Activated CD4-positive, CD25-positive, alpha-beta regulatory T cell treated with anti-CD3 and anti-CD28 coated beads, Interleukin-2, amount 50 U/mL, for 16 hours (primary cell): ENCODE measurements at regions not wholly inside any gene's neighbourhood (a gene's known extent, or its start where the extent isn't known, plus 50 kb on each side); places are given as distances from the start of the nearest gene placed in this dataset.

Experiments used
- DNase-seq: peaks from one replicate; pipeline ENCODE4 v3.0.0-alpha.2; 2020; ENCODE audit warnings: low read depth, low spot score

DNA sequence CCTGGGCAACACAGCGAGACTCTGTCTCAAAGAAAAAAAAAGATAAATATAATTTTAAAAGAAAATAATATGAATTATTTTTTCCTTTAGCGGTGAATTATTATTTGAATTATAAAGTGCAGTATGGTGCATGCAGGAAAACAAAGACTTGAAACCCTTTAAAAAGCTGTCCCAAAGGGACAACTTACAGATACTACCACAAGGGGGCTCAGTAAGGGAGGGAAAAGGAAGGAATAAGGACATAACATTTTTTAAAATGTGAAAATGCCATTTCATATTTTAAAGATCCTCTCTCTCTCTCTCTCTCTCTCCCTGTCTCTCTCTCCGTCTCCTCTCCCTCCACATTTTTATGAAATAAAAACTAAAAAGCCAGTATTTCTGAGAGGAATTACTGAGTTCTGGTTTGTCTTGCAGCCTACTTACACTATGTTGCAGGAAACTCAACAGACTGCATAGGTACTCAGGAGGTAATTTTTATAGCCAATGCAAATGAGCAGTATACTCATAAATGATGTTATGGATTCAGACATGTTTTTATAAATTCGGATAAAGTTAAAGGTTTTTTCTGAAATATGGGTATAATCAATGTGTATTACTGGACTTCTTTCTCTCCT lies 455.0 kb upstream of the GJE1 start:
- no peak for DNase-seq

DNA sequence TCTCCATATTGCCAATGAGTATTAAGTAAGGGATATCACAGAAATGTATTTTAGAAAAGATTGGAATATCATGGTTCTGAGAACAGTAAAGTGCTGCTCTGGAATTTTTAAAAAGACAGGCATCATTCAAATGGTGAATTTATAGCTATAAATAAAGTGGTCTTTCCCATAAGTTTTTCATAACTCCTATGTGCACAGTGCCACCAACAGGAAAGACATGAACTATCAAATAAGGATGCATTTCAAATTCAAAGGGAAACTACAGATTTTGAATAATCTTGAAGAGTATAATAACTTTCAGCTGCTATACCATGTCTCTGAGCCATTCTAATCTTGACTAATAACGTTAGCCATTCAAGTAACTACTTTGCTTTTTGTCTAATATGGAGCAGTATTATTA lies 456.8 kb upstream of the GJE1 start:
- DNase-seq, result no peak

DNA sequence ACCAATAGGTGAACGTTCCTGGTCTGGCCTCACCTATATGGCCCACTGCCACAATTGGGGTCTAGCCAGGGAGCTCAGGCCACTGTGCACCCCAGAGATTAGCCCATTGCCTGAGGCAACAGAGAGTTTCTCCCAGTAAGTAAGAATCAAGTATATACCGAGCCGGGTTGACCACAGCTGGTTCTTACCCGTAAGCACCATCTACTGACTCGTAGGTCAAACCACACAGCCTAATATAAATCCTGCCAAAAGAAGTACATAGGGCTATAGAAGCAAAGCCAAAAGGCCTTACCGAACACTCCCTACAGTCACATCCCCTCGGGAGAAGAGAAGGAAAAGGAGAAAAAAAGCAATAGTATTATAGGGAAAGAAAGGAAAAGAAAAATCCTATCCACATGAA lies 463.6 kb upstream of the GJE1 start:
- no peak for DNase-seq

DNA sequence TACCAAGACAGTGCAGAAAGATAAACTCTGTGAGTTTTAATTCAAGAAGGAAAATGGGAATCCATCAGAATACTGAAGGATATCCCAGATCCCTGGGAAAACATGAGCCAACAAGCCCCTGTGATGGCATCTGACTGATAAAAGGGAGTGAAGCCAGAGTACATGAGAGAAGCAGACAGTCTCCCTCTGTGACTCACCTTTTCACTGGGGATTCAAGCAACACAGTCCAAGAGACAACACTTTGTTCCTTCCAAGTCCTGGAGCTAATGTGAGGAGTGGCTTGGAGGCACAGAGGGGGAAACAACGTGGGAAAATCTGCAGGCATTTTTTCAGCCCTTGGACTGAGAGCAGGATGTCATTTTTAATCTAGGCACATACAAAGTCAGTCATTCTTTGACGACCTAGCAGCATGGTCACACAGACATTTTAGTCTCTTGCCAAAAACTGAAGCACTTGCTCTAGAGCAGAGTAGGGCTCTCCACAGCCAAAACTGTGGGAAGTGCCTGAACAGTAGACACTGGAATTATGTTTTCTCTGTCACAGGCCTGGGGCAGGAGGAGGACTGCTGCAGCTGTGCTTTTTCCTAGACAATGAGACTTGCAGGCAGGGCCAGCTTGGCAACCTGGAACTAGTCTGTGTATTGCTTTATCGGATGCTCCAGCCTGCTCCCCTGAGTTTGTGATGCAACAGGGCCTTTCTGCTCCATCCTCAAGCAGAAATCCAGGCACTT lies 465.0 kb upstream of the GJE1 start:
- no peak for DNase-seq

DNA sequence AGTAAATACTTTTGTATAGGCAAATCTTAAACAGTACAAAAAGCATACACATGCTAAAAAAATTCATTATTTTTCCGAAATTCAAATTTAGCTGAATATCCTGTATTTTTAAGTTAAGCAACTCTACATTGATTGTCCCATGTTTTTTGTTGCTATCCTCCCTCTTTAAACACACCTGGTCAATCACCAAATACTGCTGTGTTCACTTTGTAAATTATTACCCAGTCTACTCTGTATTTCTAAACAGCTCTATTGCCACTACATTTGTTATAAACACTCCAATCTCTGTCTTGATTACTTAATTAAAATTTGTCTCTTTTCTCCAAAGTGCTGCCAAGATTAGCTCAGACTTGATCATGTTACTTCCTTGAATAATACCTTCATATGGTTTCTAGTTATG lies 466.5 kb upstream of the GJE1 start:
- no peak for DNase-seq

DNA sequence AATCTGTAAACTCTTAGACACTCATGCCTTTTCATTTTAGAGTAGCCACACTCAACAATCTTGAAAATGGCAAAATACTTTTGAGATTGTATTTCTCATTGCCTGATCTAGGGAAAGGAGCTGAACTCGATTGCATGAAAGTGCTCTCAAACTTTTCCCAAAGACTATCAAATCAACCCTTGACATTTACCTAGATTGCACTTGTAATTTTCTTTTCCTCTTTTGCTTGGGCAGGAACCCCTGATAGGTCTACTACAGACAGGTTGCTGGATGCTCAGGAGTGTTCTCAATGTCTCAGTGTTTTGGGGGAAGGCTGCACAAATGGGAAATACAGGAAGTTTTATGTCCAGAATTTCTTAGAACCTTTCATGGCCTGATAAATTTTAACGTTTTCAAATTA lies 468.0 kb upstream of the GJE1 start:
- no peak for DNase-seq

DNA sequence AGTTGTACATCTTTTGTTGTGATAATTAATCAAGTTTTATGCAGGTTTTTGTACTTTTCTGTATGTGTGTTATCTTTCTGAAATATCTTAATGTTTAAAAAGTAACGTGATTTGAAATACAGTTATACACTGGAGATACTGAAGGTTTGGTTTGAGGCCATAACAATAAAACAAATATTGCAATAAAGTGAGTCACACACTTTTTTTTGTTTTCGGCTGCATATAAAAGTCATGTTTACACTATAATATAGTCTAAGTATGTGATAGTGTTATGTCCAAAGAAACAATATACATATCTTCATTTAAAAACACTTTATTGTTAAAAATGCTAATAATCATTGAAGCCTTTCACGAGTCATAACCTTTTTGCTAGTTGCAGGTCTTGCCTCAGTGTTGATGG lies 473.1 kb upstream of the GJE1 start:
- no peak for DNase-seq

DNA sequence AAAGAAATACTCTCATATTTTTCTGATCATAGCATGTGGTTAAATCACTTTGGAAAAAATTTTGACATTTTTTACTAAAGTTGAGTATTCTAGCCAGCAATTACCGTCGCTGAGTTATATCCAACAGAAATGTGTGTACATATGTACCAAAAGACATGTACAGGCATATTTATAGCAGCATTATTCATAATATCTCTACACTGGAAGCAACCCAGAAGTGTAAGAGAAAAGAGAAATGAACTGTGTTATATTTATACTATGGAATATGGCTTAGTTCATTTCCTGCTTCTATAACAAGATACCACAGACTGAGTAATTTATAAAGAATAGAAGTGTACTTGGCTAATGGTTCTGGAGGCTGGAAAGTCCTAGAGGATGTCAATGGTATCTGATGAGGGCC lies 474.0 kb upstream of the GJE1 start:
- DNase-seq, result no peak

DNA sequence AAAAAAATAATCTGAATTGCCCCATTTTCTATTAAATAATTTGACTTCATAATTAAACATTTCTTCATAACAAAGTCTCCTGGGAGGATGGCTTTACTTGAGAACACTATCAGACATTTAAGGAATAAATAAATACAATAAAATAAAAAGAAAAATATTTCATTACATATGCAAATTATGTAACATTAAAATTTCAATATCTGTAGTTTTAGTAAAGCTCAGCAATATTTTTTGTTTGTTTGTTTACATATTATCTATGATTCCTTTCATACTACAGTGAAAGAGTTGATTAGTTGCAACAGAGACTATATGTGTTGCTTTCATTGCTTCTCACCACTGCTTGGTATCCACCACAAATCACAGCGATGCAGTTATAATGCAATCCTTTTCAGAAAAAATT lies 474.9 kb upstream of the GJE1 start:
- no peak for DNase-seq

DNA sequence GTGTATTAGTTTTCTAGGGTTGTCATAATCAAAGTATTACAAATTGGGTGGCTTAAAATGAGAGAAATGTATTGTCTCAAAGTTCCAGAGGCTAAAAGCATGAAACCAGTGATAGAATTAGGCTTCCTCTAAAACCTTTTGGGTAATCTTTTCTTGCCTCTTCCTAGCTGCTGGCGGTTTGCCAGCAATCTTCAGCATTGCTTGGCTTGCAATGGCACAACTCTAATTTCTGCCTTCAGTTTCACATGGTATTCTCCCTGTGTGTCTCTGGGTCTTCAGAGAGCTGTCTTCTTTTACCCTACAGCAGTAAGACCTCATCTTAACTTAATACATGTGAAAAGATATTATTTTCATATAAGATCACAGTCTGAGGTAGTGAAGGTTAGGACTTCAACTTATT lies 479.1 kb upstream of the GJE1 start:
- no peak for DNase-seq

DNA sequence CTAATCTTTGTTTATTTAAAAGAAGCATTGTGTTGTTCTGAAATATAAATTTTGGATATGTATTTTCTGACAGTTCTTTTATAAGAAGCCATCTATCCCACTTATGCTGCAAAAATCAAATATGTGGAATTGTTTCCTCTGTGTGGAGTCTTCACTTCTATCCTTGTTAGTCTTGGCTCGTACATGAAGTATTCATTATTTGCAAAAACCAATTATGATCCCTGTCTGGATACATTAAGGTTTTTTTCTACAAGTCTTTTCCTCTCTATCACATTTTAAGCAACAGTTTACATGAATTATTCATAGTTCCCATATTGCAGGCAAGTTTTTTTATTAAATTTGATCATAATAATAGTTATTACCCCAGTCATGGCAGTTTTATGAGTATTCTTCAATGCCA lies 490.8 kb upstream of the GJE1 start:
- DNase-seq, result no peak

DNA sequence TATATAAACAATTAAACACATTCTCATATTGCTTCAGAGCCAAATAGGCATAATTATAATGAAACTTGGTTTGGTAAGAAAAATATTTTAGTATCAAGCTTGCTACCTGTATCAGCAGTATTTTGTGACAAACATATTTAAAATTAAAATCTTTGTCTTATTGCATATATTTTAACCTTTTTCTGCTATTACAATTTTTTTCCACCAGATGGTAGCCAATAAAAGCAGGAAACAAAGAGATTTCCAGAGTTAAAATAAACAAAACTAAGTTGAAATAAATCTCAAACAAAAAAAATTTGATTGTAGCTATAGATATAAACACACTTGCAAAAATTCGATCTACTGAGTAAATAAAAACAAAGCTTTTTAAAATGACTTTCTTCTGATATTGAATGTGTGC lies 491.3 kb upstream of the GJE1 start:
- DNase-seq, result no peak

DNA sequence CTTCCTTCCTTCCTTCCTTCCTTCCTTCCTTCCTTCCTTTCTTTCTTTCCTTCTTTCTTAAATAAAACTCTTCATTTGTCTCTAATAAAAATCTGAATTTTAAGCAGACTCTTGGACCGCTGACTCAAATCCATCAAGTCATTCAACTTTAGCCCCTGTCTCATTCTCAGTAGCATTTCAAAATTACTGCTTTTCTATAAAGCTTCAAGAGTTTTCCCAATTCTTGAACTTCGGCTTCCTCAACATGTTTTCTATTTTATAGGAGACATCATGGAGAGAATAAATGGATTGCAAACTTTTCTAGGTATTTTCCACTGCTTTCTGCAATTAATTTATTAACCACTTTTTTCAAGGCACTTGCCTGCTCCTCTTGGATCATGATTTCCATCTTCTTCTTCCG lies 497.1 kb upstream of the GJE1 start:
- DNase-seq, result no peak

DNA sequence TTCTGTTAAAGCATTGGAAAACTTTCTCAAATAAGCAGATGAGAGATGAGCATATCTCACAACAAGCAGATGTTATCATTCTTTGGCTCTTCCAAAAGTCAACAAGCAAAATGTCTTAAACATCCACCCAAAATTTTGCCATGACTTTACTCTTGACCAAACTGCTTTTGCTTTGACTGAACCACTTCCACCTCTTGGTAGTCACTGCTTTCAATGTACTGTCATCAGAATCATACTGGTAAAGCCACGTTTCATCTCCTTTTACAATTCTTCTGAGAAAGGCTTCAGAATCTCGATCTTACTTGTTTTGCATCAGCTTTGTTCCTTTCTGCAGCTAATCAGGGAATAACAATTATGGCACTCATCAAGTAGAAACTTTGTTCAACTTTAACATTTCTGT lies 498.5 kb upstream of the GJE1 start:
- no peak for DNase-seq

DNA sequence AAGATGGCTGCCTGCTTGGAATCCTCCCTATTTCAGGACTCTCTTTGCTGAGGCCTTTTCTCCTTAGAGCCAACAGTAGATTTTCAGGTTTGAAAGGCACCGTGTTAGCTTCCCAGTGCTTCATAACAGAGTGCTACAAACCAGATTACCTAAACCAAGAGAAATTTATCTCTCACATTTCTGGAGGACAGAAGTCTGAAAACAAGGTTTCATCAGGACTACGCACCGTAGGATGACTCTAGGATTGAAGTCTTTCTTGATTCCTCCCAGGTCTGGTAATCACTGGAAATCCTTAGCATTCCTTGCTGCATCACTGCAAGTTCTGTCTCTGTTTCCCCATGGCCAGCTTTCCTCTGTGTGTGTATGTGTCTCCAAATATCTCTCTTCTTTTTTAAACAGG lies 508.4 kb upstream of the GJE1 start:
- no peak for DNase-seq

DNA sequence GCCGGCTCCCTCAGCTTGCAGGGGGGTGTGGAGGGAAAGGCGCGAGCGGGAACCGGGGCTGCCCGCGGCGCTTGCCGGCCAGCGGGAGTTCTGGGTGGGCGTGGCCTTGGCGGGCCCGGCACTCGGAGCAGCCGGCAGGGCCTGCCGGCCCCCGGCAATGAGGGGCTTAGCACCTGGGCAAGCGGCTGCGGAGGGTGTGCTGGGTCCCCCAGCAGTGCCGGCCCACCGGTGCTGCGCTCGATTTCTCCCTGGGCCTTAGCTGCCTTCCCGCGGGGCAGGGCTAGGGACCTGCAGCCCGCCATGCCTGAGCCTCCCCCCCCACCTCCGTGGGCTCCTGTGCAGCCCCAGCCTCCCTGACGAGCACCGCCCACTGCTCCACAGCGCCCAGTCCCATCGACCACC lies 514.5 kb upstream of the GJE1 start:
- DNase-seq, result no peak

DNA sequence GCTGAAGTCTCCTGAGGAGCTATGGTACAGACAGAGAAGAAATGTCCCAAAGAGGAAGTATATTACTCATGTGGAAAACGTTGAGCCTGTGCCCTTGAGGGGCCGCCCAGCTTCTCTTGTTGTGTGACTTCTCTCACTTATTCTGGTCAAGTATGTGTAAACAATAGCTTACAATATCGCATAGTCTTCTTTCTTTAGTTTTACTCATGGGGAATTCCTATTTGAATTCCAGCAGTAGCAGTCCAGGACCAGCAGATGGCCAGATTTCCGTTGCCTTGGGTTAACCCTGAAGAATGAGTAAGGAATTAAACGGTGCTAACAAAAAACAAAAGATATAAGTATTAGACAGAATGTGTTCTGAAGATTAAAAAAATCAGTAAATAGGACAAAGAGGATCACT lies 522.0 kb upstream of the GJE1 start:
- DNase-seq, result no peak

DNA sequence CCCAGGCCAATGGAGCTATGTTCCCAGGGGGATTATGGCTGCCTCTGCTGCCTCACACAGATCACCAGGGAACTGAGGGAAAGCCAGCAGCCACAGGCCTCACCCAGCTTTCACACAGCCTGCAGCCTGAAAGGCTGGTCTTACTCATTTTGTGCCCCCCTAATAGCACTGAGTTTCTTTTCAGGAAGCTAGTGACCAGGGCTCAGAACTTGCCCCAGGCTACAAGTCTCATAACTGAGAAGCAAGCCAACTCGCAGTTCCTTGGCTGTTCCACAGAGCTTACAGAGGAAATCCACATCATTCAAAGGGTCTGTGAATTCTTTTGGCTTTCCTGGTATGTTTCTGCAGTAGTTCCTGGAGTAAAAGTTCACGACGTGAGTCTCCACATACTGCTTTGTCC lies 524.8 kb upstream of the GJE1 start:
- no peak for DNase-seq

DNA sequence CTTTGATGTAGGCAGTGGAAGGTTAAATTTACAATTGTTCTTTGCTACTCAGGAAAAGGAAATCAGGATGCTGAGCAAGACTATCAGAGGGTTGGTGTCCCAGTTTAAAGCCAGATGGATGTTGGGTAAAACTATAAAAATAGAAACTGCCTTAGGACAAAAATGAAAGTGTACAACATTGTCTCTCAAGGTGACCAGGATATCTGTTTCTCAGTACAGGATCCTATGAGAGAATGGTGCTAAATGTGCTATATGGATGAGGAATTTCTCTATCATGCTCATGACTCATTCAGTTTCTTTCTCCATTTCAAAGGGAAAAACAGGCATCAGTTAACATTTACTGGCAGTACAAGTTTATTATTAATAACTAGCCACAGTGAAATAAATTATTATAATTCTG lies 534.2 kb upstream of the GJE1 start:
- DNase-seq, result no peak

DNA sequence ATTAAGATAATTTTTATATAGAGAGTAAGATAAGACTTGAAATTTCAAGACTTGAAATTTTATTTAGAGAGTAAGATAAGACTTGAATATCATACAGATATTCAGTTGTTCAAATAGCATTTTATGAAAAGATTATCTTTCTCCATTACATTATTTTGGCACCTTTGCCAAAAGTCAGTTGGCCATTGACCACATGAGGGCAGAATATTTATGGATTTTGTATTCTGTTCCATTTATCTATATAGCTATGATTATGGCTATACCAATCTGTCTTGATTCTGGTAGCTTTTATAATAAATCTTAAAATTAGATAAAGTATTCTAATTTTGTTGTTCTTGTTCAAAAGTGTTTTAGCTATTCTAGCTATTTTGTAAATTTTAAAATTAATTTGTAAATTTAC lies 537.9 kb upstream of the GJE1 start:
- DNase-seq, result no peak

DNA sequence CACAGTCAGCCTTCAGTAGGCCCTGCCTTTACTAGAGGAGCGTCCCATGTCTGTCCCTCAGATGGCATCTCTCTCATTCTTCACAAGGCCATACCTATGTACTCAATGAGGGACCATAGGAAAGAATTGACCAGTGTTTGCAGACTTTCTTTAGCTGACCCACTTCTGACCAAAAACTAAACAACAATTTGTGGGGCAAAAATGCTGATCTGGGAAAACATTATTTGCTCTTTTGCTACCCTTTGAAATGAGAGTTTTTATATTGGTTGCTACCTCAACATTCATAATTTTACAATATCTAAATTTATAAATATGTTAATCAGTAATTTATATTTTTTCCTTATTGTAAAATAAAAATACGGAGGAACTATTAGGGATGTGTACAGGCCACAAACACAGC lies 539.4 kb upstream of the GJE1 start:
- no peak for DNase-seq

DNA sequence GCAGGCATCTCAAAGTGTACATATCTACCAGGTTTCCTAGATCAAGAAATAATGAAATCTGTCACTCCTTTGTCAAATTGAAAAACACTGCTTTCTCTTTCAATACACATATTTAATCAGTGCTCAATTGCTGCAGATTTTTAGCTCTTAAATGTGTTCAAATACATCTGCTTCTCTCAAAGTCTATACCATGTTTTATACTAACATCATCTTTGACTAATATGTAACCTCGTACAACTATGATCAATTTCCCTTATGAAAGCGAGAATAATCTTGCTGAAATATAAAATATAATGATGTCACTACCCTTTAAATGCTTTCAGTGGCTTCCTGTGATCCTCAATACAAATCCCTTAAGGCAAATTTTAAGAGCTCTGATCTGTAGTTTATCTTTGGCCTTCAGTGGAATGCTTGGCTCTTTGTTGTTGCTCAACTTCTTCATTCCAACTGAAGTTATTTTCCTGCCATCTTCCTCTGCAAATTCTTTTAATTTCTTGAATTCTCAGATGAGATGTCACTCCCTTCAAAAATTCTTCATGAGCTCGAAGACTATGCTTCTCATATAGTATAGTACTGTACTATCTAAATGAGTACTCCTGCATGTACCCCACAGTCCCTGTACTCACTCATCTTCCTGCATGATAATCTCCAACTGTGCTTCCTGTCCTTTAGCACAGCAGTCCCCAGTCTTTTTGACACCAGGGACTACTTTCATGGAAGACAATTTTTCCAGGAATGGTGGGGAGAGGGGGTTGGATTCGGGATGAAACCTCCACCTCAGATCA lies 545.1 kb upstream of the GJE1 start:
- no peak for DNase-seq

DNA sequence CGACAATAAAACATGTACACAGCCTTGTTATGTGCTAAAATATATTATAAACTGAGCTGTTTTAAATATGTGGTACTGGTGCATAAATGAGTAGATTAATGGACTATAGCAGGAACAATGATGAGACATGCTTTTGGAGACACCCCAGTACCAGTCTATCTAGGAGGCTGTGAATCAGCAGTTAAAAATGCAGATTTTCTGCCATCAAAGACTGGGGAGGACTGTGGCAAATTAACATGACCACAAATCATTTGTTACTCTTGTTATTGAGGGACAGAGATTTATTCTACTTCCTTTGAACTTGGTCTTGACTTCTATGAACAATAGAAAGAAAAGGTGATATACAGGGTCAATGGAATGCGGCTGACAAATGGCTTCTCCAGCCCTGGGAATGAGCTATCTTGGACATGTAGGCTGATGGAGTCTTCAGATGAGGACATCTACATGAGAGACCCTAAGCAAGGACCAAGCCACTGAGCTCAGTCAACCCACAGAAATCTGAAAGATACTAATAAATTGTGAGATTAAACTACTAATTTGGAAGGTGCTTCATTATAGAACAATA lies 551.7 kb upstream of the GJE1 start:
- no peak for DNase-seq
